HFFc6 (cell line): ENCODE measurements at regions not wholly inside any gene's neighbourhood (a gene's known extent, or its start where the extent isn't known, plus 50 kb on each side); places are given as distances from the start of the nearest gene placed in this dataset.

Experiments
- DNase-seq: peaks from one replicate; pipeline ENCODE4 v3.0.0-alpha.2; 2018
- H3K27ac Mint-ChIP-seq: 2 replicates; pipeline ENCODE4 v1.8.0; 2020; ENCODE audit warnings: mild to moderate bottlenecking, mixed read lengths
- H3K27me3 Mint-ChIP-seq: 2 replicates; pipeline ENCODE4 v1.8.0; 2021; ENCODE audit warnings: mild to moderate bottlenecking, moderate library complexity, mixed read lengths; ENCODE audit not compliant: insufficient read depth
- H3K36me3 Mint-ChIP-seq: 2 replicates; pipeline ENCODE4 v1.8.0; 2021; ENCODE audit warnings: low read depth, mixed read lengths
- H3K4me1 Mint-ChIP-seq: 2 replicates; pipeline ENCODE4 v1.8.0; 2020; ENCODE audit warnings: low read depth, mixed read lengths
- H3K4me3 Mint-ChIP-seq: 2 replicates; pipeline ENCODE4 v1.8.0; 2020; ENCODE audit warnings: mild to moderate bottlenecking, moderate library complexity, mixed read lengths
- H3K9me3 Mint-ChIP-seq: 2 replicates; pipeline ENCODE4 v1.8.0; 2020; ENCODE audit warnings: mild to moderate bottlenecking, mixed read lengths
- CTCF ChIP-seq: fragments of 200-600 bp; sonication (generic); IDR thresholded peaks from 2 replicates; pipeline ENCODE4 v1.5.0; 2021; ENCODE audit warnings: antibody characterized with exemption, mild to moderate bottlenecking

- DNase-seq, result no peak
- peaks cover 17% of the 10 kb centered on the region for H3K36me3 Mint-ChIP-seq
Measured at GRCh38 chr15:29938361-29939335, 116.4 kb upstream of the TJP1 start.

GRCh38 chr15:29937956-29938355, 115.7 kb upstream of the TJP1 start:
- H3K36me3 Mint-ChIP-seq, result peaks cover 17% of the 10 kb centered on the region
- peaks cover 65% of the 10 kb centered on the region for H3K4me1 Mint-ChIP-seq
- H3K27ac Mint-ChIP-seq, result peak overlapping the region; percentile 7; the same call in 1 of the 2 replicates
- no peak for TF ChIP-seq CTCF
- no peaks in the 10 kb centered on the region; the same call in 1 of the 2 replicates for H3K27me3 Mint-ChIP-seq
- DNase-seq, result no peak
- peaks cover 11% of the 10 kb centered on the region for H3K9me3 Mint-ChIP-seq
- peak overlapping the region; percentile 28; the same call in 1 of the 2 replicates for H3K4me3 Mint-ChIP-seq

More at GRCh38 chr15:29938361-29939335, 116.4 kb upstream of the TJP1 start:
- no peaks in the 10 kb centered on the region; the same call in 1 of the 2 replicates for H3K27me3 Mint-ChIP-seq
- peaks cover 11% of the 10 kb centered on the region for H3K9me3 Mint-ChIP-seq
- H3K4me3 Mint-ChIP-seq, result no peak overlapping the region
- peak; percentile 30; the same call in 1 of the 2 replicates for TF ChIP-seq CTCF
- H3K27ac Mint-ChIP-seq, result no peak overlapping the region
- peaks cover 58% of the 10 kb centered on the region for H3K4me1 Mint-ChIP-seq

DNA sequence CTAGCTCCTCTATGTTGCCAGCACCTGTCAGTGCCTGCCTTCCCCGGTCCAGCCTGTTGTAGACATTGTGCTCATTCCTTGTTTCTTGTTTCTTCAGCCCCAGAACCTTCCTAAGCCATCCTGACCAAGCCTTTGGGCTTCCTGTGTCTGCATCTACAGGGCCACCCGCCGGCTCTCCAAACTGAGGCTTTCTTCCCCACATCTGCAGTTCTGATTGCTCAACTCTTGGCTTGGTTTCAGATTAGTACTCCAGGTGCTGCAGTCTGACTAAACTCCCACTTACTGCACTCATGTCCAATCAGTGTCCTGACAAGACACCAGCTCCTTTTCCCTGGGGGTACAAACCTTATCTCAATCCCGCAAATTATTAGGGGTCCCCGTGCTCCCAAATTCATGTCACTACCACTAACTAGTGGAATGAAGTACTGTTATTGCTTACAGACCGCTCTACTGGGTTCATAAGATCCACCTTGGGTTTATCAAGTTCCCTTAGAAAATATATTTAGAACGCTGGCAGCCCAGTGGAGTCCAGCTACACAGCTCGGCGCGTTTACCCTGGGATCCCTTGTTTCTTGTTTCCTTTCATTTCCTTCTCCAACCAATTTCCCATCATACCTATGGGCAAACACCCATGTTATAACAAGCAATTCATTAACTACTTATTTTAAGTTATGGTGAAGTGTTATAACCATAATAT, 114.2 kb upstream of the TJP1 start:
- DNase-seq, result no peak

GRCh38 chr15:29935296-29936004, 113.2 kb upstream of the TJP1 start:
- H3K27me3 Mint-ChIP-seq, result no peaks in the 10 kb centered on the region
- peaks cover 13% of the 10 kb centered on the region for H3K36me3 Mint-ChIP-seq
- H3K9me3 Mint-ChIP-seq, result peaks cover 11% of the 10 kb centered on the region
- H3K27ac Mint-ChIP-seq, result no peak overlapping the region; the same call in 1 of the 2 replicates
- no peak overlapping the region; the same call in 1 of the 2 replicates for H3K4me3 Mint-ChIP-seq
- peaks cover 66% of the 10 kb centered on the region for H3K4me1 Mint-ChIP-seq
- TF ChIP-seq CTCF, result peak; percentile 45; the same call in 1 of the 2 replicates
- DNase-seq, result no peak

More for the DNA sequence above, 114.2 kb upstream of the TJP1 start:
- H3K4me3 Mint-ChIP-seq, result no peak overlapping the region; the same call in 1 of the 2 replicates
- no peak for TF ChIP-seq CTCF
- H3K36me3 Mint-ChIP-seq, result peaks cover 17% of the 10 kb centered on the region
- H3K27ac Mint-ChIP-seq, result no peak overlapping the region
- peaks cover 66% of the 10 kb centered on the region for H3K4me1 Mint-ChIP-seq
- no peaks in the 10 kb centered on the region; the same call in 1 of the 2 replicates for H3K27me3 Mint-ChIP-seq
- peaks cover 11% of the 10 kb centered on the region for H3K9me3 Mint-ChIP-seq

DNA sequence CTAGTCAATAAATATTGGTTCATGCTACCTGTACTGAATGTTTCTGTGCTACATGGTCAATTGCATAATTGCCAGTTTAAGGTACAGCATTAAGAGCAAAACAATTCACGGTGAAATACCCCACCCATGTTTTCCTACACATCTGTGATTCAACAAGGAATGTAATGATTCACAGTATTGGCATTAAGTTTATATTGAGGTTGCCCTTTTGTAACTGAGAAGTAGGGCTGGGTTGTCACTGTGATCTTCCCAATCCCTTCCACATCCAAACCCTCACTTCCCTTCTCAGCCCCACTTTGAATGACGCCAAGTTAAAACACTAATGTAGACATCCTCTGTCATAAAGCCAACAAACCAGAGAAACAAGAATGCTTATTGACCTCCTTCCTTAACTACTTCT, 112.0 kb upstream of the TJP1 start:
- Mint-ChIP-seq H3K36me3 (peaks cover 2% of the 10 kb centered on the region), H3K27ac (peak overlapping the region; percentile 31), H3K4me1 (peaks cover 62% of the 10 kb centered on the region), H3K4me3 (no peak overlapping the region; the same call in 1 of the 2 replicates), H3K9me3 (peaks cover under 1% of the 10 kb centered on the region; the same call in 1 of the 2 replicates), H3K27me3 (no peaks in the 10 kb centered on the region)
- DNase-seq, result peak; percentile 52
- TF ChIP-seq CTCF, result no peak
